Keratinocyte (primary cell): ENCODE measurements at regions not wholly inside any gene's neighbourhood (a gene's known extent, or its start where the extent isn't known, plus 50 kb on each side); places are given as distances from the start of the nearest gene placed in this dataset.

Experiments
- DNase-seq: peaks from one replicate; pipeline ENCODE4 v3.0.0-alpha.2; 2011; ENCODE audit warnings: low read depth, missing footprints, low spot score
- FAIRE-seq: peaks from 2 replicates; lab custom pipeline; 2011; peaks lifted over from hg19 to GRCh38; lab: Jason Lieb, UNC
- H2AFZ ChIP-seq: 2 replicates; pipeline ENCODE4 v1.6.0; 2012; ENCODE audit warnings: low read length, control low read depth, inconsistent platforms; ENCODE audit not compliant: control insufficient read depth
- H3K27ac ChIP-seq: 2 replicates; pipeline ENCODE4 v1.5.1; 2011; ENCODE audit warnings: low read length; ENCODE audit not compliant: control insufficient read depth, insufficient read depth
- H3K27me3 ChIP-seq: 3 replicates; pipeline ENCODE4 v1.6.0; 2011; ENCODE audit warnings: low read length; ENCODE audit not compliant: control insufficient read depth, insufficient read depth; ENCODE audit errors: extremely low read depth
- H3K36me3 ChIP-seq, 2 experiments: 2 replicates in 1 of 2; 3 replicates in 1 of 2; pipeline ENCODE4 v1.5.1; 2011; ENCODE audit warnings: low read length in 2 of 2, mild to moderate bottlenecking in 1 of 2; ENCODE audit not compliant: control insufficient read depth in 2 of 2, insufficient read depth in 2 of 2; ENCODE audit errors: extremely low read depth in 1 of 2
- H3K4me1 ChIP-seq: 3 replicates; pipeline ENCODE4 v1.5.1; 2011; ENCODE audit warnings: low read length; ENCODE audit not compliant: control insufficient read depth, insufficient read depth; ENCODE audit errors: extremely low read depth
- H3K4me2 ChIP-seq: 3 replicates; pipeline ENCODE4 v1.6.0; 2011; ENCODE audit warnings: low read depth, low read length; ENCODE audit not compliant: control insufficient read depth, insufficient read depth; ENCODE audit errors: extremely low read depth
- H3K4me3 ChIP-seq, 3 experiments: fragments of 200-600 bp in 1 of 3; sonication (generic) in 1 of 3; 2 replicates in 2 of 3; 3 replicates in 1 of 3; pipeline ENCODE4 v1.5.1; 2011 to 2016; ENCODE audit warnings: low read length in 3 of 3, mild to moderate bottlenecking in 3 of 3, control low read depth in 2 of 3, inconsistent platforms in 1 of 3, low read depth in 1 of 3, mixed read lengths in 1 of 3, mixed run types in 1 of 3, moderate library complexity in 1 of 3; ENCODE audit not compliant: control insufficient read depth in 2 of 3, insufficient read depth in 2 of 3; ENCODE audit errors: extremely low read depth in 1 of 3
- H3K79me2 ChIP-seq: 2 replicates; pipeline ENCODE4 v1.6.0; 2012; ENCODE audit warnings: low read length; ENCODE audit not compliant: control insufficient read depth, insufficient read depth
- H3K9ac ChIP-seq: 3 replicates; pipeline ENCODE4 v1.6.0; 2011; ENCODE audit warnings: low read length; ENCODE audit not compliant: control insufficient read depth, insufficient read depth; ENCODE audit errors: extremely low read depth
- H3K9me1 ChIP-seq: 3 replicates; pipeline ENCODE4 v1.6.0; 2011; ENCODE audit warnings: low read length; ENCODE audit not compliant: control insufficient read depth, insufficient read depth; ENCODE audit errors: extremely low read depth
- H3K9me3 ChIP-seq: 2 replicates; pipeline ENCODE4 v1.5.1; 2012; ENCODE audit warnings: low read depth, low read length; ENCODE audit not compliant: control insufficient read depth
- H4K20me1 ChIP-seq: 3 replicates; pipeline ENCODE4 v1.6.0; 2011; ENCODE audit warnings: low read length; ENCODE audit not compliant: control insufficient read depth, insufficient read depth; ENCODE audit errors: extremely low read depth
- EZH2 ChIP-seq: IDR thresholded peaks from one replicate; pipeline ENCODE4 v1.6.1; 2012; ENCODE audit warnings: inconsistent platforms, mild to moderate bottlenecking, low read length, moderate library complexity
- dilution Hi-C: fragments of 300-500 bp; cut with MboI; formaldehyde crosslinking; loops from one replicate; pipeline ENCODE4 v1.7.0; 2020; ENCODE audit warnings: low sequenced_read_pairs; ENCODE audit not compliant: extremely low pct_ligation_motif_present
- TF ChIP-seq, protein P1 (sequence below), 3 experiments: IDR thresholded peaks in 1 of 3; conservative IDR thresholded peaks in 1 of 3; optimal IDR thresholded peaks in 1 of 3; 2 replicates in 2 of 3; 3 replicates in 1 of 3; pipeline versions ENCODE3 to v1.5.1; 2011; ENCODE audit warnings: low read length in 3 of 3, mild to moderate bottlenecking in 3 of 3, moderate library complexity in 2 of 3, control low read depth in 1 of 3, inconsistent platforms in 1 of 3; ENCODE audit not compliant: insufficient read depth in 2 of 3; ENCODE audit errors: extremely low read depth in 1 of 3

GRCh38 chr12:126384026-126384564, 1318.9 kb downstream of the AACS start:
- Histone ChIP-seq H3K79me2 (no peaks in the 10 kb centered on the region), H4K20me1 (no peaks in the 10 kb centered on the region), H2AFZ (no peak overlapping the region), H3K27ac (no peak overlapping the region), H3K27me3 (no peaks in the 10 kb centered on the region), H3K9ac (no peak overlapping the region), H3K4me2 (no peak overlapping the region), H3K9me3 (no peaks in the 10 kb centered on the region), H3K9me1 (no peaks in the 10 kb centered on the region), H3K36me3 (no peaks in the 10 kb centered on the region), H3K4me1 (no peaks in the 10 kb centered on the region), H3K4me3 (no peak overlapping the region)
- no peak for FAIRE-seq
- no peak for DNase-seq
- dilution Hi-C loops, result no loop called here
- TF ChIP-seq EZH2, result no peak
- TF ChIP-seq, protein P1, sequence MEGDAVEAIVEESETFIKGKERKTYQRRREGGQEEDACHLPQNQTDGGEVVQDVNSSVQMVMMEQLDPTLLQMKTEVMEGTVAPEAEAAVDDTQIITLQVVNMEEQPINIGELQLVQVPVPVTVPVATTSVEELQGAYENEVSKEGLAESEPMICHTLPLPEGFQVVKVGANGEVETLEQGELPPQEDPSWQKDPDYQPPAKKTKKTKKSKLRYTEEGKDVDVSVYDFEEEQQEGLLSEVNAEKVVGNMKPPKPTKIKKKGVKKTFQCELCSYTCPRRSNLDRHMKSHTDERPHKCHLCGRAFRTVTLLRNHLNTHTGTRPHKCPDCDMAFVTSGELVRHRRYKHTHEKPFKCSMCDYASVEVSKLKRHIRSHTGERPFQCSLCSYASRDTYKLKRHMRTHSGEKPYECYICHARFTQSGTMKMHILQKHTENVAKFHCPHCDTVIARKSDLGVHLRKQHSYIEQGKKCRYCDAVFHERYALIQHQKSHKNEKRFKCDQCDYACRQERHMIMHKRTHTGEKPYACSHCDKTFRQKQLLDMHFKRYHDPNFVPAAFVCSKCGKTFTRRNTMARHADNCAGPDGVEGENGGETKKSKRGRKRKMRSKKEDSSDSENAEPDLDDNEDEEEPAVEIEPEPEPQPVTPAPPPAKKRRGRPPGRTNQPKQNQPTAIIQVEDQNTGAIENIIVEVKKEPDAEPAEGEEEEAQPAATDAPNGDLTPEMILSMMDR (optimal IDR thresholded peaks at IDR 0.05 in 1 of 3, IDR thresholded peaks at IDR 0.05 in 1 of 3, conservative IDR thresholded peaks at IDR 0.05 in 1 of 3; ENCODE audit: extremely low read depth in 1 of 3, insufficient read depth in 2 of 3, low read length in 3 of 3), result no peak

DNA sequence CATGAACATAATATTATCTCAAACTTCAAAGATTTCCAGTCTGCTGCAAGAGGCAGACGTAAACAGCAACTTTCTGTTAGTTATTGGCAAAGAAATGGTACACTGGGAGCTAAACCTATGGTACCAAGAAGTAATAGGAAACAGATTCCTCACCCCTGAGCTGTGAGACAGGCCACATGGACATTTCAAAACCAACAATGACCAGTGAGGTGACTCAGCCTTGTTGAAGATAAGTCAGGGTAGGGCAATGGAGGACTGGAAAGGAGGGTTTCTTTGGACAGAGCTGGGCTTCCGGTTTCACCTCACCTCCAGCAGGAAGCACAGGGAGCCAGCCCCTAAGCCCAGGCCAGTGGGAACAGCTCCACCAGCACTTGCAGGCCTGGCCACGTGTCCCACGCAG, 1320.5 kb downstream of the AACS start:
- dilution Hi-C loops, result no loop called here
- H3K36me3 ChIP-seq, result no peaks in the 10 kb centered on the region
- H4K20me1 ChIP-seq, result no peaks in the 10 kb centered on the region
- no peak overlapping the region for H3K27ac ChIP-seq
- H3K4me3 ChIP-seq, result no peak overlapping the region
- H3K27me3 ChIP-seq, result no peaks in the 10 kb centered on the region
- no peak overlapping the region for H3K4me2 ChIP-seq
- H3K4me1 ChIP-seq, result no peaks in the 10 kb centered on the region
- no peaks in the 10 kb centered on the region for H3K79me2 ChIP-seq
- TF ChIP-seq, protein P1 (optimal IDR thresholded peaks at IDR 0.05 in 1 of 3, IDR thresholded peaks at IDR 0.05 in 1 of 3, conservative IDR thresholded peaks at IDR 0.05 in 1 of 3; ENCODE audit: extremely low read depth in 1 of 3, insufficient read depth in 2 of 3, low read length in 3 of 3), result no peak
- TF ChIP-seq EZH2, result no peak
- no peak for DNase-seq
- no peak overlapping the region for H2AFZ ChIP-seq
- no peak overlapping the region for H3K9ac ChIP-seq
- no peak for FAIRE-seq
- H3K9me1 ChIP-seq, result no peaks in the 10 kb centered on the region
- H3K9me3 ChIP-seq, result no peaks in the 10 kb centered on the region
